ENCODE measurements at regions not wholly inside any gene's neighbourhood (a gene's known extent, or its start where the extent isn't known, plus 50 kb on each side); places are given as distances from the start of the nearest gene placed in this dataset.

DNA sequence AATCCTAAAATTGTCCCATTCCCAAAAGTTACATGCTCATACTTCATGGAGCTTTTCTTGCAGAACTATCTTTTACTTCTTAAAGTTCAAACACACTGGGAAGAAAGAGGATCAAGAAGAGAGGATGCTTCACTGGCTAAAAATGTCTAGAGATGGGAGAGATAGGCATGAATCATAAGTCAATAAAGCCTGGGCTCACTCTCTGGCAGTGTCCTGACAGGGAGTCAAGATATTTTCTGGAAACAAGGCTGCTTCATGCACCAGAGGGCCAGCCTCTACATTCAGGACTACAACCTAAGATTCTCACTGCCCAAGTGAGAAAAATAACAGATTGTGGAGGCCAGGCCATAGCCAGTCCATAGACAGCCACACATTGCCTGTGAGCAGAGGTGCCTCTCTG, 1358.4 kb downstream of the EFNA5 start:
- H3K4me1 ChIP-seq = no peaks in the 10 kb centered on the region
- H3K27ac ChIP-seq = no peak overlapping the region
- TF ChIP-seq, protein P1, sequence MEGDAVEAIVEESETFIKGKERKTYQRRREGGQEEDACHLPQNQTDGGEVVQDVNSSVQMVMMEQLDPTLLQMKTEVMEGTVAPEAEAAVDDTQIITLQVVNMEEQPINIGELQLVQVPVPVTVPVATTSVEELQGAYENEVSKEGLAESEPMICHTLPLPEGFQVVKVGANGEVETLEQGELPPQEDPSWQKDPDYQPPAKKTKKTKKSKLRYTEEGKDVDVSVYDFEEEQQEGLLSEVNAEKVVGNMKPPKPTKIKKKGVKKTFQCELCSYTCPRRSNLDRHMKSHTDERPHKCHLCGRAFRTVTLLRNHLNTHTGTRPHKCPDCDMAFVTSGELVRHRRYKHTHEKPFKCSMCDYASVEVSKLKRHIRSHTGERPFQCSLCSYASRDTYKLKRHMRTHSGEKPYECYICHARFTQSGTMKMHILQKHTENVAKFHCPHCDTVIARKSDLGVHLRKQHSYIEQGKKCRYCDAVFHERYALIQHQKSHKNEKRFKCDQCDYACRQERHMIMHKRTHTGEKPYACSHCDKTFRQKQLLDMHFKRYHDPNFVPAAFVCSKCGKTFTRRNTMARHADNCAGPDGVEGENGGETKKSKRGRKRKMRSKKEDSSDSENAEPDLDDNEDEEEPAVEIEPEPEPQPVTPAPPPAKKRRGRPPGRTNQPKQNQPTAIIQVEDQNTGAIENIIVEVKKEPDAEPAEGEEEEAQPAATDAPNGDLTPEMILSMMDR (IDR thresholded peaks at IDR 0.05) = no peak
- DNase-seq (no peak), ATAC-seq (no peak)
- H3K27me3 ChIP-seq = no peaks in the 10 kb centered on the region
- H3K9me3 ChIP-seq = no peaks in the 10 kb centered on the region
- no peaks in the 10 kb centered on the region for H3K36me3 ChIP-seq
- H3K4me3 ChIP-seq = no peak overlapping the region
- intact Hi-C loops (cut with DNase I) = no loop called here

DNA sequence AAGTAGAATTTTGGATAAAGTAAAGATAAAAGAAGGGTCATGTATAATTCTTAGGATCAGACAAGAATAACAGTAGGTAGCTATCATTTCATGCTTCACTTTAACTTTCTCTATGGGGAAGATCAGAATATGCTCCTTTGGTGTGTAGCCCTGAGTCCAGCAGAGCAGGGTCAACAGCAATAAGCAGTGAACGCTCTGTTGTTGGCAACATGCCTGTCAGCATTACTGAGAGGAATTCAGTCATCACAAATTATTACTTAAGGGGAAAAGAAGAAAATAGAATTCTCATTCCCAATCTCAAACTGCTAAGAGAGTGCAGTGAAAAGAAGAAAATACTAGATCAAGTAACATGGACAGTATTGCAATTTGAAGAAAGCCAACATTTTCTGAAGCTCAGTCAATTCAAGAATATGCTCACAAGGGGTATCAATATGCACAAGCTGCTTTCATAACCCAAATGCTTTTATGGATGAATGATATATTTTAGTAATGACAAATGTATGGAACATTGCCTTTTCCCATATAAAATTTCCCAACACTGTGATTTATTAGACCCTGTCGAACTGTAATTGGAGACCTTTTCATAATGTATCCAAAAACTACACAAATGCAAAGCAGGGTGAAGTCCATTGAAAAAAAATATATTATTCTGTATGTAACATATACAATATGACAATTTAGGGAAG, 1359.4 kb downstream of the EFNA5 start:
- Histone ChIP-seq H3K36me3 (no peaks in the 10 kb centered on the region), H3K4me1 (no peaks in the 10 kb centered on the region), H3K27ac (no peak overlapping the region), H3K9me3 (no peaks in the 10 kb centered on the region), H3K27me3 (no peaks in the 10 kb centered on the region), H3K4me3 (no peak overlapping the region)
- DNase-seq (no peak), ATAC-seq (no peak)
- TF ChIP-seq, protein P1 (IDR thresholded peaks at IDR 0.05) = no peak
- 66% methylated on average over 2 of the region's 2 CpGs for WGBS, 2 donors
- intact Hi-C loops (cut with DNase I) = no loop called here

DNA sequence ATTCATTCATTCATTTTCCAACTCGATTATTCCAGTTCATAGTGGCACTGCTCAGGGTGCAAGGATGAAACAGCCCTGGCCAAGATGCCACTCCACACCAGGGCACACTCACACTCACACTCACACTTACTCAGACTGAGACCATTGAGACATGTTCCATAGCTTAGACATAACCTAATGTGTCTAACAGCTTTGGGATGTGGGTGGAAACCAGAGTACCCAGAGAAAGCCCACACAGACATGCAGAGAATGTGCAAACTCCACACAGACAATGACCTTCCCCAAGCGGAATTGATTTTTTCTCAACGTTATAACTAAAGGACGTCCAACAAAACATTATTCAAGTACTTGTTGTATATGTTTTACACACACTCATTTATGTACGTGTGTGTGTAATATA, 1363.5 kb downstream of the EFNA5 start:
- Histone ChIP-seq H3K9me3 (no peaks in the 10 kb centered on the region), H3K27me3 (no peaks in the 10 kb centered on the region), H3K4me1 (no peaks in the 10 kb centered on the region), H3K4me3 (no peak overlapping the region), H3K27ac (no peak overlapping the region), H3K36me3 (no peaks in the 10 kb centered on the region)
- WGBS, 2 donors = 80 to 87% methylated on average over 5 of the region's 5 CpGs
- DNase-seq (no peak), ATAC-seq (no peak)
- TF ChIP-seq, protein P1 (IDR thresholded peaks at IDR 0.05) = no peak
- intact Hi-C loops (cut with DNase I) = no loop called here

DNA sequence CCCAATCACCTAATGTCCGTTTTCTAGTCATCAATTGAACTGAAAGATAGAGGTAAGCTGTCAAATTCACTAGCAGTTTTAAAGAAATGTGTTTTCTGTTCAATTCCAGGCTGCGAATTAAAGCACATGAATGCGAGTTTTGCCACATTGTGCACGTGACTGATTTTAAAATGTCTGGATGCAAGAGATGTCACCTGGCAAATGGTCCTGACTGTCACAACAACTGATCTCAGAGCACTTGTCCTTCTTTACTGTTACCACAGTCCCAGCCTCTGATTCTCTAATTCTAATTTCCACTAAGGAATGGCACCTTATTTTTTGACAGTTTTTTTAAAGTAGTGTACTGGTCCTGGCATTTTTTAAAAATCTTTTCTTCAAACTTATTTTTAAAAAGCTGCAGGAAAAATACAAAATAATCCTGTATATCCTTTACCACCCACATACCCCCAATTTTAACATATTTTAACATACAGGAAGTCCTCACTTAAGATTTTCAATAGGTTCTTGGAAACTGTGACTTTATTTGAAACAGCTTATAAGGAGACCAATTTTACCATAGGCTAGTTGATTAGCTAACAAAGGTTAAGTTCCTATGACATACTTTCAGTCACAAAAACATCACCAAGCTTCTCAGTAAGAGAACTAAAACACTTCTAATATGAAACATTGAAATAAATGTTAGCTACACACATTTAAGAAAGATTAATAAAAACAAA, 1364.3 kb downstream of the EFNA5 start:
- intact Hi-C loops (cut with DNase I) = no loop called here
- no peak for DNase-seq
- H3K27me3 ChIP-seq = no peaks in the 10 kb centered on the region
- H3K4me1 ChIP-seq = no peaks in the 10 kb centered on the region
- ATAC-seq = no peak
- no peak overlapping the region for H3K4me3 ChIP-seq
- TF ChIP-seq, protein P1 (IDR thresholded peaks at IDR 0.05) = no peak
- no peaks in the 10 kb centered on the region for H3K36me3 ChIP-seq
- H3K9me3 ChIP-seq = no peaks in the 10 kb centered on the region
- 60 to 76% methylated on average over 4 of the region's 4 CpGs for WGBS, 2 donors
- H3K27ac ChIP-seq = no peak overlapping the region
